DMS79 treated with DMSO at 0.1 percent for 48 hours (cell line): ENCODE measurements at regions not wholly inside any gene's neighbourhood (a gene's known extent, or its start where the extent isn't known, plus 50 kb on each side); places are given as distances from the start of the nearest gene placed in this dataset.

Experiments
- DNase-seq: peaks from one replicate; lab custom pipeline; 2025; lab: John Stamatoyannopoulos, UW

GRCh38 chr5:82358457-82358856, 80.3 kb upstream of the RPS23 start:
- DNase-seq: no peak

DNA sequence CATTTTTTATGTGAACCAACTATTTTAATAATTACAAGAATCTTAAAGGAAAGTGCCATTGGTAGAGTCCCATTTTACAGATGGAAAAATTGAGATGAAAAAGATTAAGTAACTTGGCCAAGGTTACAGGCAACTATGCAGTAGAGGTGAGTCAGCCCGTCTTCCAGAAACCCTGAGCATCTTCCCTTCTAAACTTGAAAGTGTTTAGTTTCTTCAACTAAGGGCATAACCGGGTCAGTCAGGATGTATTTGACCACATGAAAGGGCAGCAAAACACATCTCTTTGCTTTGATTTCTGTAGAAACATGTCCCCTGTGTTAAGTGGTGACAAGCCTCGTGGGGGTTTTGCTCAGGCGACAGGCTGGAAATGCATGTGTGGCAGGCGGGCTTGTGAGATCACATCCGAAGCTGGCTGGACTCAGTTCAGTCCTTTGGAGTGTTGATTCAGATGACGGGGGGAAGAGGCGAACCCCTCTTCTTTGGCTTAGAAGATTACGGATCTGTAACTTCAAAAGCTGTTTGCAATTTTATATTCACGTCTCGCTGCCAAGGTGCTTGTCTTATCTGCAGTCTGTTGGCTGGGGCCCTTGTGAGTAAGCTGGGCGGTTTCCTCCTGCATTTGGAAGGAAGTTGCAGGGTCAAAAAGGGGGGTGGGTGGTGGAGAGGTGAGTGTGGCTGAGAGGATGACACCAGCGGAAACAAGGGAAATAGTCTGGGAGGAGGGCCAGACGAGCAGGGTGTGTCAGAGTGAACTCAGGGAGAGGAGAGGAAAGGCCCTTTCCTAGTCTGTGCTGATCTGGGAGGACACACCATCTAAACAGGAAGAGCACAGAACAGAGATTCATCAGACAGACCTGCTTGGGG, 78.9 kb upstream of the RPS23 start:
- DNase-seq: no peak

DNA sequence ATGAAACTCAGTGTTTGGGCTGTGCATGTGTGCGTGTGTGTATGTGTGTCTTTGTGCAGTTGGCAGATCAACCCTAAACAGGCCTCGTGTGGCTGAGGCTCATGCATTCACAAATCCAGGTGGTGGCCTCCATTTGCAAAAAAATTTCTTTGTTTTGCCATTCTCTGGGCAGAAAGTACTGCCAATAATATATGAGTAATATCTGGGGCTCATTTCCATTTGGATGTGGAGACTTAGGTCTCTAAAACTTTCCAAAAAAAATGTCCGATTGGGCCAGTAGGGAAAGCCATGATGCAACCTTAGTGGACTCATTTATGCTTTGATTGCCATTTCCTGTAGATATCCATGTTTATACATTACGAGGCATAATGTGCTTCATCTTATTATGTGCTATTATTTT, 77.9 kb upstream of the RPS23 start:
- DNase-seq: no peak

- DNase-seq: no peak
Measured at GRCh38 chr5:82355496-82355895, 77.3 kb upstream of the RPS23 start.

GRCh38 chr5:82355053-82355452, 76.9 kb upstream of the RPS23 start:
- no peak for DNase-seq

DNA sequence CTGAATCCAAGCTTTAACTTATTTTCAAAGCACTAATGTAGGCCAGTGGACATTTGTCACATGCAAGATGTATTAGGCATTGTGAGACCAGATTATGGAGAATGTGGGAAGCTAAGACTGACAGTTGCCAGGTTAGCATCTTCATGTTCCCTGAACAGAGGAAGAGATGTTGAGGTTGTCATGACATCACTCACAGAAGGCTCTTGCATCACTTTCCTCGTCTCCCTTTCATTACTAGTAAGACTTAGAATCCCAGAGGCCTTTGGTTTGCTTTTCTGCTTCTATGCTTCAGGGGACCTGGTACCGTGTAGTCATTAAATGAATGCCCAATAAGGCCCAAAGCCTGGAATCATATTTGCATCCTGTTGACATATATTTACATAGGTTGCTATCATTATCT, 76.4 kb upstream of the RPS23 start:
- no peak for DNase-seq

DNA sequence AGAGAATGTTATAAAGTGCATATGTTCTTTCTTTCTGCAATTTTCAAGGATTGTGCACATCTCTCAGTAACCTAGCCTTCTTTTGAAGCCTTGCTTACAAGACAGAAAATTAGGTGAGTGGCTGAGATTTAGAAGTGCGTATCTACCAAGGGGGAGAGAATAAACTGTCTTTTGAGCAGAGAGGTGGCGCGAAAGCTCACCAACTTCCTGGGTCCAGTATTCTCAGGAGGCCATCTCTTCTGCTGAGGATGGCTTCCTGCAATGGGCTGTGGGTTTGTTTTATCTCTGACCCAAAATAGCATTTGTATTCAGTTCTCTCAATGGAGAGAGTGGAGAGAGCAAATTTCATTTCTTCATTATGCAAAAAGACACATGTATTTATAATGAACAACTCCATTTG, 75.4 kb upstream of the RPS23 start:
- no peak for DNase-seq

DNA sequence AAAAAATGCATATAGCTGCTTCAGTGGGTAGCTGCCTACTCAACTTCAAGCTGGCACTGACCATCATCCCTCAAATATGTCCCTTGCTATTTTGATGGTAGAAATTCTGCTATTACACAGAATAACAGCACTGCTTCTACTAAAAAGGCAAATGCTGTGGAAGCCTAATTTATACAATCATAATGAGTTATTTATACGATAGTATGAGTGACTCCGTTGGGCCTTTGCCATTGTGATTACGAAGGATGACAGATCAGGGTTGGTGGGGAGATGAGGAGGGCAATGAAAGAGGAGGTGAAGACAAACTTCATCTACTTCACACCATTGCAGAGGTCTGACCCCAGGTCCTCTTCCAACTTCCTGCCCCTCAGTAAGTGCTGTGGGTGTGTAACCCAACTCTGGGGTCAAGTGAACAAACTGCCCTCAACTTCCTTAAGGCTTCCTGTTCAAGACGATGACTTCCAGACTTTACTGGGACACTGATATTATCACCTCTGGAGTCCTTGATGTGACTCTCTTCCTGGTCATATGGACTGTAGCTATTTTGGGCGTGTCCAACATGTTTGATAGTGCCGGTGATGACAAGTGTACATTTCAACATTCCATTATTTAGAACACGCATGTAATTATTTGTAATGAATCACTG, 74.1 kb upstream of the RPS23 start:
- no peak for DNase-seq

DNA sequence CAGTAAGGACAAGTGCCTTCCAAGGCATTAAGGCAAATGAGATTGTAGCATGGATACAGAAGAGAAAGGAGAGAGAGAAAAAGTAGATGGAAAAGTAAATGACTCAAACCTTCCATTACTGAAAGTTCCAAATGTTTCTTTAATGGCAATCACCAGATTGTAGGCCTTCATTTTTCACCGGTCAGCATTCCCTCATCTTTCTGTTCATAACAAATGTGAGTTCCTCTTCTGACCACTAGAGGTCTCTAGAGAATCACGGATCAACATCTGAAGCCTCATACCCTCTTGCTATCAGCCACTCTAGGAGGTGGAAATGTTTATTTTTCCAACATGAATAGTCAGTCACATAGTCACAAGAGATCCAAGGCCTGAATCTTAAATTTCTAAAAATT, 73.6 kb upstream of the RPS23 start:
- DNase-seq: peak; percentile 27

DNA sequence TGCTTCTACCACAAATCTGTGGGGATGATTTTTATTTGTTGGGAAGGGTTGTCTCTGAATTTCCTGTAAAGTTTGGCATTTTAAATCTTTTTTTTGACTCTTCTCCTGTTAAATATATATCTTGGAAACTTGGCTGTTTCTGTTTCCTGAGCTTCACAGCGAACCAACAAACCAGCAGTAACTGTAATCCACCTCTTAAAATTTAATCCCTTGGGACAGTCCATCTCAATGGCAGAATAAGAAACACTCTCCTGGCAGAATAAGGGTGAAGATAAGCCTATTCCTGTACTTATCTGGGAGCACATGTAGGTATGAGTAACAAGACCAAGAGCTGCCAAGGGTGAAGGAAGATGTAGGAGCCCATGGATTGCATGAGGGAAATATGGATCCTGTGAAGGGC, 73.1 kb upstream of the RPS23 start:
- no peak for DNase-seq

GRCh38 chr5:82349652-82350051, 71.5 kb upstream of the RPS23 start:
- DNase-seq: no peak

DNA sequence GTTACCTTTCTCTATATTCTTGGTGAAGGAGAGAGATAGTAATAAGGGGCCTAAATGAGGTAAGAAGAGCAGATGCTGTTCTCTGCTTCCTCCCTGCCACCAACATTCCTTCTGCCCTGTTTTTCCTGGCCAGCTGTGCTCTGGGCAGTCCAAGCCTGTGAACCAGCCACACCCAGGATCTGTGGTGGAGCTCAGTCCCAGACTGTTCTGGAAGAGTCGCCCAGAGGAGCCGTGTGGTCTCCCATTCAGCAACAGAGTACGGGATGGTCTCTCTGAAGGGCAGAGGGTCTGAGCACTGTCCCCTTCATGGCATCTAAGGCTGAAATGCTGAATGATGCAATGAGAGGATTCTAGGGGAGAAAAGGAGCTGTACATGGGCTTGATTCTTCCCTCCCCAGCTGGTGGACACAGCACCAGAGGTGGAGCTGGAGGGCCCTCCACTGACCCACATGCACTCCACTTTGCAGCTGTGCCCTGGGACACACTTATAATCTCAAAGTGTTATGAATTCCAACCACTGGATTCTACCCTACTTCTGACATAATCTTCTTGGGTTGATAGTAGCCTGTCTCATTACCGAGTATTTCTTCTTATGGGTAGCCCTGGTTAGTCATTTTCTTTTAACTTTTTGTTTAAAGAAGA, 70.8 kb upstream of the RPS23 start:
- DNase-seq: no peak

DNA sequence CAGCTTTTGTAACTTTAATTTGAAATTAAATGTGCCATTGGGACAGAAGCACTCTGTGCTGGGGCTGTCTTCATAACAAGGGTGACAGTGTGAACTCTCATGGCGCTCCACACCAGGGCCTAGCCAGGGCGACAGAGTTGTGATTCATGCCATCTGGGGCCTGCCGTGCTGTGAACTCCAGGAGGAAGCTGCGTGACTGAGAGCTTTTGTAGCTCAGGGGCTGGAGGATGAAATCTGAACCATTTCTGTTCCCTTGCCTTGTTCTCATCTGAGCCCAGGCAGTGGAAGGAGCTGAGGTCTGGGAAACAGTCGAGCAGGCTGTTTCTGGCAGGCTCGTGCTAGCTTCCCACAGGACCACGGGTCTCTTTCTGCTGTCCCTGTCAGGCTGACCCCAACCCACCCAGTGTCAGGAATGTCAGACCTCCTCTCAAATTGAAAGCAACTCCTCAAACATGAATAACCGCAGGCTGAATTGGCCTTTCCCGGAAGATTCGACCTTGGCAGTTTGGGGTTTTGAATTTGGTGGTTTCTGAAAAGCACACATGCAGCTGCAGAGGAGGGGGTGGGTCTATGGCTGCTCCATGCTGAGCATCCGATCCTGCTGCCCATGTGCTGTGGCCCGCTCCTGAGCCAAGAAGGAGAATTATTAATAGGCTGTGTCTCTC, 69.2 kb upstream of the RPS23 start:
- DNase-seq: peak; percentile 58

- no peak for DNase-seq
Measured at GRCh38 chr5:82346399-82347165, 68.4 kb upstream of the RPS23 start.

- no peak for DNase-seq
Measured at GRCh38 chr5:82345108-82345507, 67.0 kb upstream of the RPS23 start.

- no peak for DNase-seq
Measured at GRCh38 chr5:82341325-82341724, 63.2 kb upstream of the RPS23 start.

GRCh38 chr5:82340799-82341198, 62.6 kb upstream of the RPS23 start:
- DNase-seq: no peak

DNA sequence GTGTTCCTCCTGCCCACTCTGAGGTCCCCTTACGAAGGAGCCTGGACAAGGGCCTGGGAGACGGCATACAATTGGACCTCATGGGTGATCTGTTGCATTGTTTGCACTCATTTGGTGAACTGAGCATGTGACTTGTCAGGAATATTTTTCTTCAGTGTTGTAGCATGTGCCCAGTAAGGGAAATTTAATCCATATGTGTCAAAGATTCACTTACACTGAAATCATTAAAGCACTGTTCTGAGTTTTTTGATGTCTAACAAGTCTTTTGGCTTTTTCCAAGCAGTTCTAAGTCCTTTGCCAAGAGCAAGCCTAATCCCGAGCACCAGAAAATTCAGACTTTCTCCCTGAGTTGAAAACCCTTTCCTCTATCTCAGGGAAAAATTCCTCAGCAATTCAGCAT, 61.6 kb upstream of the RPS23 start:
- no peak for DNase-seq

DNA sequence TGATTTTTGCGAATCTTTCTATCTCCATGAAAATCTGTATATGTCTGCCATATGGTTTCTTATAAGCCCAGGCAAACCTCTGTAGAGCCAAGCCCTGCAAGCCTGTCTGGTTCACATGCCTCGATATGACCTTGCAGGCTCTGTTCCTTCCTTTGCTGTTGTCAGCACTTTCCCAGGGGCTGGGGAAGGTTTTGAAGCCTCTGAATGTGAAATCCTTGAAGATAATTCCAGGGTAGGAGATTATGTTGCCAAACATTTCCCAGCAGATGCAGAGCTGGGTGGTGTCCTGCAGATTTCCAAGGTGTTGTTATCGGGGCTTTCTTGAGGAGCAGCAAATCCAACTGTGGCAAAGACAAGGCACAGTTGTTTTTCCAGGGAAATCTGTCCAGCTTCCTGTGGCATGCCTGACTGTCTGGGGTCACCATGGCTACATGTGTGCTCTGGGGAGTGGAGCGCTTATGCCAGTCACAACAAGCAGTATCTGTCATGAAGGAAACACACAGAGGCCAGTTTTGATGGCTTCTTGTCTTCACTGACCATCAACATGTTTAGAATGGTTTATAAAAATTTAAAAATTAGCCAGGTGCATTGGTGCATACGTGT, 60.7 kb upstream of the RPS23 start:
- DNase-seq: no peak

- no peak for DNase-seq
Measured at GRCh38 chr5:82336959-82337351, 58.8 kb upstream of the RPS23 start.

- DNase-seq: no peak
Measured at GRCh38 chr5:82336226-82336958, 58.2 kb upstream of the RPS23 start.
